ENCODE measurements at regions not wholly inside any gene's neighbourhood (a gene's known extent, or its start where the extent isn't known, plus 50 kb on each side); places are given as distances from the start of the nearest gene placed in this dataset.
A peak's percentile ranks its signal among the peaks of the same experiment; 100 is the strongest.

DNA sequence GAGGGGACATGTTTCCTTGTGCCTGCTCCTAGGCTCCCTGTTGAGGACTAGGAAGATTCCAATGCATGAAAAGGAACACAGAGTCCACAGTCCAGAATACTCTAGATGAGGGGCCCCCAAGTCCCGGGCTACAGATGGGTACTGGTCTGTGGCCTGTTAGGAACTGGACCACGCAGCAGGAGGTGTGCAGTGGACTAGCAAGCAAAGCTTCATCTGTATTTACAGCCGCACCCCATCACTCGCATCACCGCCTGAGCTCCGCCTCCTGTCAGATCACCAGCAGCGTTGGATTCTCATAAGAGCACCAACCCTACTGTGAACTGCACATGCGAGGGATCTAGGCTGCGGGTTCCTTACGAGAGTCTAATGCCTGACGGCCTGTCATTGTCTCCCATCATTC is 233.0 kb upstream of the MKLN1 start:
- DNase-seq = no peak

- no peak for DNase-seq
Observed at GRCh38 chr7:131095346-131095745, 232.3 kb upstream of the MKLN1 start.

DNA sequence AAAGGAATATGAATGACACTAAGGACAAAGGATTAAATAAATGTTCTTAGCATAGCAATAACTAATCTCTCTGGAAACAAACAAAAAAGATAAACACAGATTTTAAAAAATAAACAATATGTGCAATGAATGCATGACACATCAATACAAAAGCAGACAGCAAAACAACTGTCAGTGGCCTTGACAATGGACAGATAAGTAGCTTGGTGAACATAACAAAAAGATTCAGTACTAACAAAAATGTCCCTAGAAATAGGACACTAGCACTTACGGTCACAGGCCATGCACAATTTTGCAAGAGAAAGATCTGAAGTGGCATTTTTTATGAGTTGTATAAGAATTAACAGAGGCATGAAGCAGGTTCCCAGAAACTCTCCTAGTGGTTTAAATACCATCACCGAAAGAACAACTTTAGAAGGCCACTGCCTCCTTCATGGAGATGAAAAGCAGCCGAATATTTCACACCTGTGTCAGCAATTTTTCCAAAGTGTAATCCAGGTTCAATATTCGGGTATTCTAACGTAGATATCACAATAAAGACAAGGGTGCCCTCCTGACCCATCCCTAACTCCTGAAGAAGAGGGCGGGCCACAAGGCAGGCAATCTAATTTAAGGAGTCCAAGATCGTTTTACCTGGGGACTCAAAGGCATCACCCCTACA is 231.3 kb upstream of the MKLN1 start:
- no peak for DNase-seq

GRCh38 chr7:131097662-131098376 is 229.9 kb upstream of the MKLN1 start:
- DNase-seq = no peak

DNA sequence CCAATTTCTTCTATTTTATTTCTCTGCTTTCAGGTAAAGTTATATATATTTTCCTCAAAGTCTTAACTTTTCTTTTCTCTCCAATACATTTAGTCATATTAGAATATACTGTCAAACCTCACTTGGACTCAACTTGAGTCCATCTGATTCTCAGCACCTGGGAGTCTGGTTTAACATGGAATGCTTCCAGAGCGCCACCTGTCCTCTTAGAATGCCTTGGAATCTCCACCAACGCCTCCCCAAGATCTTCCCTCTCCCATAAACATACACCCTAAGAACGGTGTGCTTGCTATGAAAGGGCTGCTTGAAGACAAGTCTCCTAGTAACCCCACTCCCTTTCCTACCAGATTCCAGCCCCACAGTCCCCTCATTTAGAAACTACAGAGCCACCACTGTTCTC is 229.1 kb upstream of the MKLN1 start:
- no peak for DNase-seq

- no peak for DNase-seq
Observed at GRCh38 chr7:131100357-131101054, 227.2 kb upstream of the MKLN1 start.

DNA sequence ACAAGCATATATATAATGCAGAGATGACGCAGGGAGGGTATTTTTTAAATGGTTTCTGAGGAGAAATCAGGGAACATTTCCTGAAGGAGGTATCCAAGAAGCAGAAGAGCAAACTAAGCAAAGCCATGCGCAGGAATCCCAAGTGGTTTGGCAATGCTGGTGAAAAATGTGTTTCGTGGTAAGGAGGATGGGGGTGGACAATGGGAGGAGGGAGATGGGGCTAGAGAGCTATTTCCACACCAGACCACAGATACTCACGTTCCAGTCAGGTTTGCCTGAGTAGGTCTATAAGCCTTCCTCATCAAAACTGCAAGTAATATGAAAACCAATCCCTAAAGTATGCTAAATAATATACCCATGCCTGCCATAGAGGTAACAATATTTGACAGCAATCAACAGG is 223.7 kb upstream of the MKLN1 start:
- no peak for DNase-seq

DNA sequence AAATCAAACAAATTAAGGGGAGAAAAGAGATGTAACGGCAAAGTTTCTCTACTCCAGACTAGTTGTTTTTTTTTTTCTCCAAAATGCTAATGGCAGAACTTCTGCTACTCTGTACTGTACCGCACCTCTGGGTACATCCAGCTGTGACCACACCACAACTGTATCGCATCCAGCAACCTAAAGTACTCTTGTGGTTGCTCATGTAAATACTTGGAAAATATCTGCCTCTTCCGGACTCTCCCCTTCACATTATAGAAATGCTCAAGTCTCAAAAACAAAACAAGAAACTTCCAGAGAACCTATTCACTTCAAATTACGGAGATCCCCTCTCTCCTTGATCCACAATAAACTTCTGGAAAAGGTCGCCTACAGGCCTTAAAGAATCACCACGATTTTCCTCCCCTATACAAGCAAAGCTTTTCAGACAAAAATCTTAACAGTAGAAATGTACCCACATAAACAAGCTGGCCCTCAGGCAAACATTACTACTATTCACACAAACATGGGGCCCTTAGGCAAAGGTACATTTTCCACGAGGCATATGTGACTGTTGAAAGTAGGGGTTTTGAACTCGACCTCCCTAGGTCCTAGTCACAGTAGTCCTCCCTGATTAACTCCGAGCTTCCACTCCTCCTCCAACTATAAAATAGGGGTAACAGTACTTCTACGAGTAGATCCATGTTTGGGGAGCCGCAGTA is 222.9 kb upstream of the MKLN1 start:
- no peak for DNase-seq

DNA sequence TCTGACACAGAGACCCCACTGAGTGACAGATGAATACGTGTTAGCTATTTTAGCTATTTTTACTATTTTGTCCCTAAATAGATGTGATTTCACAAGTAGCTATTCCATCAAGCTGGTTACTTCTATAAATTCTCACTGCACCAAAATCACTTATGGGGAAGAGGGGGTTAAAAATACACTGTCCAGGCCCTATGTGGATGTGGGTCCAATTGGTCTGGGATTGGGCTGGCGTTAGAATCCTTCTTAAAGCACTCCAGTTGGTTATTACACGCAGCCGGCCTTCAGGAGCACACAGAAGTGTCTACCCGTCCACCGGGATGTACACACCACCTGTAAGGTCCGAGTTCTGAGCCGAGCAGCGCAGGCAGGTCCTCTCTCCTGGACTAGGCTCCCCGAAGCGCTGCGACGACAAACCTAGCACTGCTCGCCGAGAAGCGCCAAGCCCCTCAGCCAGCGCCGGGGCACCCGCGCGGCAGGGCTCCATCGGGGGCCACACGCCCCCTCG is 222.3 kb upstream of the MKLN1 start:
- DNase-seq = no peak

GRCh38 chr7:131105799-131106680 is 221.6 kb upstream of the MKLN1 start:
- DNase-seq = peak; percentile 52 to 86 (median 63)

DNA sequence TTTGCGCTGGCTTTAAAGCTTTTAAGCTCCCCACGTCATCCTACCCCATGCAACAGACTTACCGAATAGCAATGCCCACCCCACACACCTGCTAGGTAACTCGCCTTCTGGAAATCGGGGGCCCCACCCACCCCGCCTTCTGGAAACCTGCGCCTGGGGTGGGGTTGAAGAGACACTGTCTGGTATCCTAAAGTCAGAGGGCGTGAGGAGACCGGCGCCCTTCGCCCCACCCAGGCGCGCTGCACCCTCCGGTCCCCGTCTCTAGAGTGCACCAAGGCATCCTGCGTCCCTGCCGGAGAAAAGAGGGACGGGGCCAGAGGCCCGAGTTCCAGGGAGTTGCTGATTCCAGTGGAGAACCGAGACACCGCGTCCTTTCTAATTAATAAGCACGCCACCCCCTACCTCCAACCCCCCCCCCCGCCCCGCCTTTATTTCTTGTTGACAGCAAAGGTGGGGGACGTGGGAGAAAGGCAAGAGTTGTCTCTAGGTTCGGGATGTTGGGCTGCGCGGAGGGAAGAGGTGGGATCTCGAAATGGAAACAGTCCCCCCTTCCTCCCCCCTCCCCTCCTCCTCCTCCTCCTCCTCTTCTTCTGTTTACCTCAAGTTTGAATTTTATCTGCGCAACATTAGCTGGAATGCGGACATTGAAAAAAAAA is 220.9 kb upstream of the MKLN1 start:
- DNase-seq = peak; percentile 14 to 55 (median 48)

GRCh38 chr7:131107337-131108211 is 220.1 kb upstream of the MKLN1 start:
- DNase-seq = peak; percentile 33 to 59 (median 42)

GRCh38 chr7:131108212-131108940 is 219.3 kb upstream of the MKLN1 start:
- DNase-seq = no peak

- DNase-seq = no peak
Observed at GRCh38 chr7:131109011-131109758, 218.5 kb upstream of the MKLN1 start.

DNA sequence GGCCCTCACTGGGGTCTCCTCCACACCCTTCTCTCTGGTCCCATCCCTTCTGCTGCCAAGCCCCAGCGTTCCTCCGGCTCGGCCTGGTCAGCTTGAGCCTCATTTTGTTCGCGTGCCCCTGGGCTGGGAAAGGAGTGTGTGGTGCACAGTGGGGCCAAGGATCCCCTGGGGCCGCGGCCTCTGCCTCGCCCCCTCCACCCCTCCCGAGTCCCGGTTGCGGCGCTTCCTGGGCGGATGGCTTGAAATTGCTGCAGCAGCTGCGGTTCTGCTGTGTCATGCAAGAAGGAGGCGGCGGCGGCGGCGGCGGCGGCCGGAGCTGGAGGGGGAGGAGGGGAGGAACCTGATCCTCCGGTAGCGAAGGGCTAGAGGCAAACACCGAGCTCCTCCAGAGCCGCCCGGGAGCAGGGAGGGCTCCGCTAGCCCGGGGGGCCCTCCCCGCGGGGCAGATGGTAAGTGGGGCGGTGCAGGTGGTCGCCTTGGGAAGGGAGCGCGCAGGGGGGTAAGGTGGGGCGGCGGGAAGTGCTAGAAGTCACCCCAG is 217.8 kb upstream of the MKLN1 start:
- peak; percentile 27 to 64 (median 46) for DNase-seq

DNA sequence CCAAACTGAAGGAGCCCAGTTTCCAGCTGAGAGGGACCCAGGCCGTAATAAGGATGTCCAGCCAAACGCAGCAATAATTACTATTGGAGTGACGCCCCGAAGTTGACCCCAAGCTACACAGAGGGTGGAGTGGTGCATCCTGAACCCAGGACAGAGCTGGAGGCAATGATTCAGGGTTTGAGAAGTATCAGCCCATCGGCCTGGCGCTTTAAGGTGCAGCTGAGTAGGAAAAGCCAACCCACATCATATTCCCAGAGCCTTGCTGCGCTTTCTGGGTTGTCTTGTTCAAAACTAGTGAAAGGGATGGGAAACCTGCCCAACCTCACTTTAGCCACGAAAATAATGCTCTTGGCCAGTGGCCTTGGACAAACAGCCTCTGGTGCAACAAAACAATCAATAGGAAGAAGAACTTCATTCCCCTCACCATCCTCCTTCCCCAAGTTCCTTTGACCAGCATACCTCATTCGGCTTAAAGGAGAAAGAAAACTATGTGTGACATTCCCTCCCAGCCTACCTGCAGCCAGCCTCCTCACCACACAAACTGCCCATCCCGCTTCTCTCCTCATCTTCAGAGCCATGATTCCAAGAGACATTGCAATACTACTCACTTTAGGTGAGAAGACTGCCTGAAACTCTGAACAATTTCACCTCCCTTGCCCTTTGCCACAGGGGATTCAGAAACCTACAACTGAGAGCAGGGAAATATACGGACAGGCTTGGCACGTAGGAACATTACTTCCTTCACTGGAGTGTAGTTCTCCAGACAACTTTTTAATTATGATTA is 217.2 kb upstream of the MKLN1 start:
- DNase-seq = no peak

DNA sequence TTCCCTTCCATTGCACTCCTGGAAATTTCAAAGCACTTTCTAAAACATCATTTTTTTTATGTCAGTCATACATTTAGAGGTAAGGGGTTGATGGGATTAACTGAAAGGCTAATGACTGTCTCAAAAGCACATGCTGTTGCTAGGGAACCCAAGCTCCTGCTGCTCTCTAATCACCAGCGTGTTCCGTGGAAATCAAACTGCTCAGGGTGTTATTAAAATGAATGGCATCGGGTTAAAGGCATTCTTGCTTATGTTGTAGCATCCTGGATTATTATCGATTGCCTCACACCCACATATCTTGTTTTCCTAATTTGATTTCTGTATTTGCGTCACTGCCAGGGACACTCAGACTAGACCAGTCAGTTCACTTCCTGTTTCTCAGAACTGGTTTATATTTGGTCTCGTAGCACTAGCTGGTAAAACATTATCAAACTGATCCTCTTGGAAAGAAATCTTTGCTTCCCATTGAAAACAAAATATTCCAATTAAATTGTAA is 216.5 kb upstream of the MKLN1 start:
- DNase-seq = no peak

DNA sequence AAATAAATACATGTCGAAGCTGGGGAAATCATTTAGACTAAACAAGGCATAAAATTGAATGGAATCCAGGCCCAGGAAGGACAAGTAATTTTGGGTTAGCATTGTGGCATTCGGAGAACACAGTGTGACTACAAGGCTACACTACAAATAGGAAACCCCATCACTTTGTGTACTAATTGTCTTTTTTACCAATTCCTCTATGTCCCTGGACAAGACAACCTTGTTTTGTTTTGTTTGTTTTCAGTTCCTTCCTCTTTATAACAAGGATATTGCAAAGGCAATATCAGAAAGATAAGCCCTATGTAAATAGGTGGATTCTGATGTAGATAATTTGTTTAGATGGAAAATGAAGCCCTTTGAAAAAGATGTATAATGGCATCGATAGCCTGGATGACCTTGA is 215.9 kb upstream of the MKLN1 start:
- DNase-seq = no peak

Data from activated naive CD4-positive, alpha-beta T cell (primary cell).